H9 (cell line): ENCODE measurements at regions not wholly inside any gene's neighbourhood (a gene's known extent, or its start where the extent isn't known, plus 50 kb on each side); places are given as distances from the start of the nearest gene placed in this dataset.

Experiments used
- DNase-seq: peaks from one replicate; pipeline ENCODE4 v3.0.0-alpha.2; 2017
- H2AFZ ChIP-seq: one replicate; pipeline ENCODE4 v1.6.1; 2013; ENCODE audit warnings: mild to moderate bottlenecking, low read length, control low read depth, moderate library complexity
- H2AK5ac ChIP-seq: 2 replicates; pipeline ENCODE4 v1.6.1; 2013; ENCODE audit warnings: low read length, control low read depth, mixed read lengths; ENCODE audit not compliant: insufficient read length
- H2BK120ac ChIP-seq: one replicate; pipeline ENCODE4 v1.6.1; 2013; ENCODE audit warnings: low read depth, mild to moderate bottlenecking, low read length, control low read depth, inconsistent platforms; ENCODE audit not compliant: poor library complexity, severe bottlenecking
- H2BK12ac ChIP-seq: 2 replicates; pipeline ENCODE4 v1.6.1; 2013; ENCODE audit warnings: low read length, control low read depth, mixed read lengths, low read depth; ENCODE audit not compliant: insufficient read length
- H2BK15ac ChIP-seq: 2 replicates; pipeline ENCODE4 v1.6.1; 2013; ENCODE audit warnings: low read depth, low read length, control low read depth
- H2BK20ac ChIP-seq: one replicate; pipeline ENCODE4 v1.6.1; 2013; ENCODE audit warnings: low read depth, mild to moderate bottlenecking, low read length, control low read depth, inconsistent platforms; ENCODE audit not compliant: poor library complexity, severe bottlenecking
- H2BK5ac ChIP-seq: 2 replicates; pipeline ENCODE4 v1.6.1; 2013; ENCODE audit warnings: low read length, control low read depth, mixed read lengths; ENCODE audit not compliant: insufficient read length
- H3K14ac ChIP-seq: 2 replicates; pipeline ENCODE4 v1.6.1; 2013; ENCODE audit warnings: low read length, control low read depth; ENCODE audit not compliant: insufficient read depth
- H3K18ac ChIP-seq: 2 replicates; pipeline ENCODE4 v1.6.1; 2013; ENCODE audit warnings: low read depth, mild to moderate bottlenecking, mixed read lengths, low read length, control low read depth; ENCODE audit not compliant: insufficient read length
- H3K23ac ChIP-seq: 2 replicates; pipeline ENCODE4 v1.6.1; 2013; ENCODE audit warnings: low read length, control low read depth, mixed read lengths, low read depth; ENCODE audit not compliant: insufficient read length
- H3K23me2 ChIP-seq: 2 replicates; pipeline ENCODE4 v1.6.1; 2013; ENCODE audit warnings: low read depth, mild to moderate bottlenecking, mixed read lengths, low read length, control low read depth; ENCODE audit not compliant: insufficient read length, poor library complexity, severe bottlenecking
- H3K27ac ChIP-seq: 2 replicates; pipeline ENCODE4 v1.5.1; 2013; ENCODE audit warnings: low read length, control low read depth, mixed read lengths, low read depth; ENCODE audit not compliant: insufficient read length
- H3K27me3 ChIP-seq: 2 replicates; pipeline ENCODE4 v1.6.1; 2013; ENCODE audit warnings: low read length, control low read depth, inconsistent platforms; ENCODE audit not compliant: insufficient read depth
- H3K4ac ChIP-seq: 2 replicates; pipeline ENCODE4 v1.6.1; 2013; ENCODE audit warnings: low read depth, mild to moderate bottlenecking, control low read depth, inconsistent platforms, low read length, moderate library complexity
- H3K4me1 ChIP-seq: 2 replicates; pipeline ENCODE4 v1.6.1; 2013; ENCODE audit warnings: low read length, control low read depth, inconsistent platforms; ENCODE audit not compliant: insufficient read depth
- H3K4me2 ChIP-seq: 2 replicates; pipeline ENCODE4 v1.6.1; 2013; ENCODE audit warnings: low read length, control low read depth, mixed read lengths; ENCODE audit not compliant: insufficient read length, insufficient read depth
- H3K56ac ChIP-seq: 2 replicates; pipeline ENCODE4 v1.6.1; 2013; ENCODE audit warnings: low read depth, mild to moderate bottlenecking, mixed read lengths, low read length, control low read depth; ENCODE audit not compliant: insufficient read length
- H3K79me1 ChIP-seq: 2 replicates; pipeline ENCODE4 v1.6.1; 2013; ENCODE audit warnings: low read depth, mild to moderate bottlenecking, moderate library complexity, low read length, control low read depth, inconsistent platforms; ENCODE audit not compliant: insufficient read depth, poor library complexity, severe bottlenecking
- H3K79me2 ChIP-seq: 2 replicates; pipeline ENCODE4 v1.6.1; 2013; ENCODE audit warnings: low read length, control low read depth, inconsistent platforms; ENCODE audit not compliant: insufficient read depth
- H3K9ac ChIP-seq: 2 replicates; pipeline ENCODE4 v1.6.1; 2013; ENCODE audit warnings: low read length, control low read depth, mixed read lengths; ENCODE audit not compliant: insufficient read length; ENCODE audit errors: extremely low read depth
- H3K9me3 ChIP-seq: one replicate; pipeline ENCODE4 v1.6.1; 2013; ENCODE audit warnings: low read depth, low read length, inconsistent platforms; ENCODE audit not compliant: control insufficient read depth
- H3T11ph ChIP-seq: one replicate; pipeline ENCODE4 v1.6.1; 2013; ENCODE audit warnings: mild to moderate bottlenecking, low read length, control low read depth, inconsistent platforms
- H4K20me1 ChIP-seq: one replicate; pipeline ENCODE4 v1.6.1; 2013; ENCODE audit not compliant: control insufficient read depth, insufficient read length, insufficient read depth
- H4K5ac ChIP-seq: 2 replicates; pipeline ENCODE4 v1.6.1; 2013; ENCODE audit warnings: low read depth, mild to moderate bottlenecking, mixed read lengths, low read length, control low read depth; ENCODE audit not compliant: insufficient read length
- H4K8ac ChIP-seq: replicated peaks from 2 replicates; pipeline ENCODE4 v1.6.1; 2013; ENCODE audit warnings: low read length, control low read depth, mixed read lengths, low read depth; ENCODE audit not compliant: insufficient read length
- H4K91ac ChIP-seq: 2 replicates; pipeline ENCODE4 v1.6.1; 2013; ENCODE audit warnings: low read depth, mild to moderate bottlenecking, moderate library complexity, mixed read lengths, low read length, control low read depth; ENCODE audit not compliant: insufficient read length
- H3K27ac Mint-ChIP-seq, 3 experiments: 2 replicates in 2 of 3; 3 replicates in 1 of 3; pipeline ENCODE4 v1.8.0; 2020 to 2021; ENCODE audit warnings: mixed read lengths in 3 of 3, mild to moderate bottlenecking in 1 of 3, moderate library complexity in 1 of 3
- H3K27me3 Mint-ChIP-seq: 2 replicates; pipeline ENCODE4 v1.8.0; 2021; ENCODE audit warnings: low read depth, mild to moderate bottlenecking, moderate library complexity, mixed read lengths
- H3K36me3 Mint-ChIP-seq, 3 experiments: 2 replicates in 2 of 3; 3 replicates in 1 of 3; pipeline ENCODE4 v1.8.0; 2020 to 2021; ENCODE audit warnings: low read depth in 3 of 3, mixed read lengths in 3 of 3; ENCODE audit not compliant: insufficient read depth in 1 of 3
- H3K4me1 Mint-ChIP-seq, 2 experiments: 2 replicates each; pipeline ENCODE4 v1.8.0; 2020; ENCODE audit warnings: mixed read lengths in 2 of 2
- H3K4me3 Mint-ChIP-seq, 2 experiments: 2 replicates in 1 of 2; 3 replicates in 1 of 2; pipeline ENCODE4 v1.8.0; 2020 to 2021; ENCODE audit warnings: mild to moderate bottlenecking in 2 of 2, mixed read lengths in 2 of 2, moderate library complexity in 1 of 2
- H3K9me3 Mint-ChIP-seq, 2 experiments: 2 replicates in 1 of 2; 3 replicates in 1 of 2; pipeline ENCODE4 v1.8.0; 2020; ENCODE audit warnings: mild to moderate bottlenecking in 2 of 2, mixed read lengths in 2 of 2, moderate library complexity in 1 of 2
- WGBS: extraction: QIAGEN DNeasy Blood & Tissue Kit; methylation state at CpG from one replicate; pipeline ENCODE4 v1.1.7; 2013; ENCODE audit warnings: missing lambda C conversion rate, low lambda C conversion rate, mixed read lengths; ENCODE audit not compliant: insufficient read length; ENCODE audit errors: extremely low coverage; 5-methylcytosine and 5-hydroxymethylcytosine counted together
- TF ChIP-seq, protein P1 (sequence below): fragments of 200-600 bp; sonication (generic); conservative IDR thresholded peaks from 3 replicates; pipeline ENCODE4 v1.8.0; 2021; ENCODE audit warnings: antibody characterized with exemption, mild to moderate bottlenecking

DNA sequence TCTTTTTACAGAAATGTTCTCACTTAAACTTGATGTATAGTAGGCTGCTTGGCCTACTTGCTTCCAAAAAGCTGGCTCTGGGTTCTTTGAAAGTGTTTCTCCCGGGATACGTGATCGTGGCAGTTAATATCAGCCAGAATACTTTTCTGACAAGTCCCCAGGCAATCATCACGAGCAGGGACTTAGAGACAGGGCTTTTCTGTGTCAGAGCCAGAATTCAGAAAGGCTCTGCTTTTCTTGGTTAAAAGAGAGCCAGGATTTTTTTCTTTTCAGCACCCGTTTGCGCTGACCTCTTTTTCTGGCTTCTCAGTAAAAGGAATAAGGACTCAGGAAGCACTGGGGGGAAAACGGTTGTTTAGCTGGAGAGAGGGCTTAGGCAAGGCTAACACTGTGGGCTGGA, 57.8 kb upstream of the ARHGAP5 start:
- Histone ChIP-seq H4K8ac (no peak overlapping the region), H3K23me2 (no peaks in the 10 kb centered on the region), H3K9me3 (no peaks in the 10 kb centered on the region), H2AK5ac (no peak overlapping the region), H4K20me1 (no peaks in the 10 kb centered on the region), H2AFZ (no peak overlapping the region), H3K14ac (no peak overlapping the region), H3K9ac (no peak overlapping the region), H2BK120ac (no peak overlapping the region), H2BK5ac (no peak overlapping the region), H3K4ac (no peak overlapping the region), H3K27ac (no peak overlapping the region), H2BK15ac (no peak overlapping the region), H3K56ac (no peak overlapping the region), H3T11ph (no peak overlapping the region), H2BK12ac (no peak overlapping the region), H3K18ac (no peak overlapping the region), H3K27me3 (no peaks in the 10 kb centered on the region), H3K79me2 (no peaks in the 10 kb centered on the region), H3K79me1 (no peaks in the 10 kb centered on the region), H4K91ac (no peak overlapping the region), H3K23ac (no peak overlapping the region), H3K4me1 (no peaks in the 10 kb centered on the region), H4K5ac (no peak overlapping the region), H2BK20ac (no peak overlapping the region), H3K4me2 (no peak overlapping the region)
- DNase-seq = no peak
- TF ChIP-seq, protein P1, sequence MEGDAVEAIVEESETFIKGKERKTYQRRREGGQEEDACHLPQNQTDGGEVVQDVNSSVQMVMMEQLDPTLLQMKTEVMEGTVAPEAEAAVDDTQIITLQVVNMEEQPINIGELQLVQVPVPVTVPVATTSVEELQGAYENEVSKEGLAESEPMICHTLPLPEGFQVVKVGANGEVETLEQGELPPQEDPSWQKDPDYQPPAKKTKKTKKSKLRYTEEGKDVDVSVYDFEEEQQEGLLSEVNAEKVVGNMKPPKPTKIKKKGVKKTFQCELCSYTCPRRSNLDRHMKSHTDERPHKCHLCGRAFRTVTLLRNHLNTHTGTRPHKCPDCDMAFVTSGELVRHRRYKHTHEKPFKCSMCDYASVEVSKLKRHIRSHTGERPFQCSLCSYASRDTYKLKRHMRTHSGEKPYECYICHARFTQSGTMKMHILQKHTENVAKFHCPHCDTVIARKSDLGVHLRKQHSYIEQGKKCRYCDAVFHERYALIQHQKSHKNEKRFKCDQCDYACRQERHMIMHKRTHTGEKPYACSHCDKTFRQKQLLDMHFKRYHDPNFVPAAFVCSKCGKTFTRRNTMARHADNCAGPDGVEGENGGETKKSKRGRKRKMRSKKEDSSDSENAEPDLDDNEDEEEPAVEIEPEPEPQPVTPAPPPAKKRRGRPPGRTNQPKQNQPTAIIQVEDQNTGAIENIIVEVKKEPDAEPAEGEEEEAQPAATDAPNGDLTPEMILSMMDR = no peak
- H3K27ac Mint-ChIP-seq = peak overlapping the region in 1 of 3 experiments; percentile 45; a peak in 1 of 7 replicates
- WGBS = no CpG with 5 or more reads among the region's 7 CpGs
- no peak overlapping the region for H3K4me3 Mint-ChIP-seq
- H3K9me3 Mint-ChIP-seq = peaks cover 2 to 5% of the 10 kb centered on the region in 2 experiments; a peak in 2 of 5 replicates
- H3K36me3 Mint-ChIP-seq = peaks cover 0 to 11% (median 5%) of the 10 kb centered on the region in 3 experiments; a peak in 5 of 7 replicates
- H3K27me3 Mint-ChIP-seq = no peaks in the 10 kb centered on the region; the same call in 1 of the 2 replicates
- H3K4me1 Mint-ChIP-seq = peaks cover 6 to 7% of the 10 kb centered on the region in 2 experiments; a peak in 3 of 4 replicates
